ENCODE measurements at regions not wholly inside any gene's neighbourhood (a gene's known extent, or its start where the extent isn't known, plus 50 kb on each side); places are given as distances from the start of the nearest gene placed in this dataset.

GRCh38 chr2:35496022-35496421 lies 859.6 kb upstream of the CRIM1 start:
- TF ChIP-seq CTCF (IDR thresholded peaks at IDR 0.05; ENCODE audit: low read depth, low read length) (no peak), POLR2A (IDR thresholded peaks at IDR 0.05; ENCODE audit: extremely low read depth, insufficient read length) (no peak), MAX (IDR thresholded peaks at IDR 0.05; ENCODE audit: low read depth, low read length) (no peak)
